ENCODE measurements at regions not wholly inside any gene's neighbourhood (a gene's known extent, or its start where the extent isn't known, plus 50 kb on each side); places are given as distances from the start of the nearest gene placed in this dataset.

DNA sequence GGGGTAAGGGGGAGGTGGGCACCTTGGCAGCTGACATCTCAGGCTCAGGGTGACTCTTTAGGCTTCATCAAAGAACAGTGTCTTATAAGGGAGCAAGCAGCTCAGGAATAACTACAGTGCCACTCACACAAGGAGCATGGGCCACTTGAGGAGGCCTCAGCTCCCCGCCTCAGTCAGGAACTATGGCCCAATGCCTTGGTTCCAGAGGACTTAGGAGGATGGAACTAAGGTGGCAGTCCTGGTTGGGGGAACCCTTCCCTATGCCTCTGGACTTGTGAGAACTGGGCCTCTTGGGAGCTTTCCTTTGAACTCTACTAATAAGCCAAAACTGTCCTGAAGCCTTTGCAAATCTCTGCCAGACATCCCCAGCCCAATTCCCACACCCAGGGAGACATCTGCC, 160.6 kb downstream of the EFNB1 start:
- TF ChIP-seq, protein P1, sequence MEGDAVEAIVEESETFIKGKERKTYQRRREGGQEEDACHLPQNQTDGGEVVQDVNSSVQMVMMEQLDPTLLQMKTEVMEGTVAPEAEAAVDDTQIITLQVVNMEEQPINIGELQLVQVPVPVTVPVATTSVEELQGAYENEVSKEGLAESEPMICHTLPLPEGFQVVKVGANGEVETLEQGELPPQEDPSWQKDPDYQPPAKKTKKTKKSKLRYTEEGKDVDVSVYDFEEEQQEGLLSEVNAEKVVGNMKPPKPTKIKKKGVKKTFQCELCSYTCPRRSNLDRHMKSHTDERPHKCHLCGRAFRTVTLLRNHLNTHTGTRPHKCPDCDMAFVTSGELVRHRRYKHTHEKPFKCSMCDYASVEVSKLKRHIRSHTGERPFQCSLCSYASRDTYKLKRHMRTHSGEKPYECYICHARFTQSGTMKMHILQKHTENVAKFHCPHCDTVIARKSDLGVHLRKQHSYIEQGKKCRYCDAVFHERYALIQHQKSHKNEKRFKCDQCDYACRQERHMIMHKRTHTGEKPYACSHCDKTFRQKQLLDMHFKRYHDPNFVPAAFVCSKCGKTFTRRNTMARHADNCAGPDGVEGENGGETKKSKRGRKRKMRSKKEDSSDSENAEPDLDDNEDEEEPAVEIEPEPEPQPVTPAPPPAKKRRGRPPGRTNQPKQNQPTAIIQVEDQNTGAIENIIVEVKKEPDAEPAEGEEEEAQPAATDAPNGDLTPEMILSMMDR (IDR thresholded peaks at IDR 0.05; ENCODE audit: low read depth, low read length, poor library complexity, severe bottlenecking) = no peak
- TF ChIP-seq EZH2phosphoT487 (IDR thresholded peaks at IDR 0.05; ENCODE audit: borderline replicate concordance, low read length) = no peak

Measured in DOHH2 (cell line).